Upper lobe of left lung (tissue), 4 donors: ENCODE measurements at regions not wholly inside any gene's neighbourhood (a gene's known extent, or its start where the extent isn't known, plus 50 kb on each side); places are given as distances from the start of the nearest gene placed in this dataset.

Experiments used
- CTCF ChIP-seq, 6 experiments: fragments of 450-650 bp in 4 of 6; fragments of 200-600 bp in 2 of 6; sonication (generic) in 2 of 6; IDR thresholded peaks; one replicate each; pipeline ENCODE4 v1.5.1; 2016 to 2019; ENCODE audit warnings: antibody characterized with exemption in 6 of 6
- EP300 ChIP-seq, 4 donors: sonication (generic); formaldehyde crosslinking; IDR thresholded peaks; one replicate each; pipeline ENCODE4 v1.5.1; 2017; ENCODE audit warnings: antibody characterized with exemption in 4 of 4, control low read depth in 2 of 4
- POLR2A ChIP-seq, 4 donors: fragments of 450-650 bp; IDR thresholded peaks; one replicate each; pipeline ENCODE4 v1.5.1; 2016 to 2017; ENCODE audit warnings: antibody characterized with exemption in 4 of 4, mild to moderate bottlenecking in 2 of 4
- POLR2AphosphoS5 ChIP-seq, 2 donors: sonication (generic); formaldehyde crosslinking; IDR thresholded peaks; one replicate each; pipeline ENCODE4 v1.5.1; 2017; ENCODE audit warnings: antibody characterized with exemption in 2 of 2

GRCh38 chr1:98453066-98453465 is 208.5 kb upstream of the SNX7 start:
- TF ChIP-seq POLR2A (IDR thresholded peaks at IDR 0.05) (no peak), POLR2AphosphoS5 (IDR thresholded peaks at IDR 0.05) (no peak), CTCF (IDR thresholded peaks at IDR 0.05) (no peak), EP300 (IDR thresholded peaks at IDR 0.05) (no peak)
